Activated naive CD4-positive, alpha-beta T cell treated with anti-CD3 and anti-CD28 coated beads for 36 hours (primary cell): ENCODE measurements at regions not wholly inside any gene's neighbourhood (a gene's known extent, or its start where the extent isn't known, plus 50 kb on each side); places are given as distances from the start of the nearest gene placed in this dataset.
"Not testable (repeated sequence)": the region's sequence is repeated elsewhere in the genome, so short reads cannot be mapped to it uniquely, and the experiment has no call there.

Source experiments
- CTCF ChIA-PET: fragments of 350-600 bp; sonication (Branson Sonifier 250); formaldehyde crosslinking; loops from one replicate; lab custom pipeline; 2021; ENCODE audit warnings: antibody characterized with exemption; lab: Charles Lee
- DNase-seq: peaks from one replicate; pipeline ENCODE4 v3.0.0-alpha.2; 2020
- H3K27ac Mint-ChIP-seq: one replicate; pipeline ENCODE4 v1.8.0; 2021; ENCODE audit warnings: mild to moderate bottlenecking, mixed read lengths
- H3K27me3 Mint-ChIP-seq: one replicate; pipeline ENCODE4 v1.8.0; 2021; ENCODE audit warnings: low read depth, mixed read lengths
- H3K36me3 Mint-ChIP-seq: one replicate; pipeline ENCODE4 v1.8.0; 2021; ENCODE audit warnings: low read depth, mixed read lengths
- H3K4me1 Mint-ChIP-seq: one replicate; pipeline ENCODE4 v1.8.0; 2021; ENCODE audit warnings: low read depth, mixed read lengths
- H3K4me3 Mint-ChIP-seq: one replicate; pipeline ENCODE4 v1.8.0; 2021; ENCODE audit warnings: mild to moderate bottlenecking, moderate library complexity, mixed read lengths
- H3K9me3 Mint-ChIP-seq: one replicate; pipeline ENCODE4 v1.8.0; 2021; ENCODE audit warnings: mixed read lengths
- intact Hi-C: fragments of 100-400 bp; cut with micrococcal nuclease; formaldehyde crosslinking; loops from one replicate; pipeline ENCODE4 v1.15.1; 2023

- DNase-seq = no peak
- H3K4me3 Mint-ChIP-seq = no peak overlapping the region
- CTCF ChIA-PET = interaction anchor here (0.7 kb wide), 1 partner anchor 22 kb away, joined by 6 read pairs; no protein-coding TSS in a partner anchor
- H3K4me1 Mint-ChIP-seq = no peaks in the 10 kb centered on the region
- H3K27me3 Mint-ChIP-seq = no peaks in the 10 kb centered on the region
- no peak overlapping the region for H3K27ac Mint-ChIP-seq
- no peaks in the 10 kb centered on the region for H3K9me3 Mint-ChIP-seq
- intact Hi-C loops = no loop called here
- no peaks in the 10 kb centered on the region for H3K36me3 Mint-ChIP-seq
Measured at GRCh38 chr2:64879745-64880144, 109.5 kb upstream of the SLC1A4 start.

- Mint-ChIP-seq H3K4me3 (no peak overlapping the region), H3K4me1 (no peaks in the 10 kb centered on the region), H3K9me3 (no peaks in the 10 kb centered on the region), H3K27ac (no peak overlapping the region), H3K27me3 (no peaks in the 10 kb centered on the region), H3K36me3 (no peaks in the 10 kb centered on the region)
- intact Hi-C loops = no loop called here
- no peak for DNase-seq
- CTCF ChIA-PET = no interaction called here
Measured at GRCh38 chr2:64880193-64880951, 108.8 kb upstream of the SLC1A4 start.

- CTCF ChIA-PET = no interaction called here
- intact Hi-C loops = no loop called here
- Mint-ChIP-seq H3K9me3 (no peaks in the 10 kb centered on the region), H3K4me1 (no peaks in the 10 kb centered on the region), H3K27ac (no peak overlapping the region), H3K4me3 (no peak overlapping the region), H3K36me3 (no peaks in the 10 kb centered on the region), H3K27me3 (no peaks in the 10 kb centered on the region)
- DNase-seq = no peak
Measured at GRCh38 chr2:64881037-64881492, 108.1 kb upstream of the SLC1A4 start.

- no peaks in the 10 kb centered on the region for H3K36me3 Mint-ChIP-seq
- no peak overlapping the region for H3K4me3 Mint-ChIP-seq
- CTCF ChIA-PET = interaction anchor here (0.6 kb wide), 1 partner anchor 265 kb away, joined by 3 read pairs; no protein-coding TSS in a partner anchor
- no peaks in the 10 kb centered on the region for H3K9me3 Mint-ChIP-seq
- DNase-seq = no peak
- H3K27ac Mint-ChIP-seq = no peak overlapping the region
- intact Hi-C loops = no loop called here
- H3K27me3 Mint-ChIP-seq = peaks cover 4% of the 10 kb centered on the region
- no peaks in the 10 kb centered on the region for H3K4me1 Mint-ChIP-seq
Measured at GRCh38 chr2:64887565-64887964, 101.6 kb upstream of the SLC1A4 start.

GRCh38 chr2:64888591-64889309, 100.4 kb upstream of the SLC1A4 start:
- Mint-ChIP-seq H3K27me3 (peaks cover 4% of the 10 kb centered on the region), H3K4me3 (no peak overlapping the region), H3K4me1 (no peaks in the 10 kb centered on the region), H3K36me3 (no peaks in the 10 kb centered on the region), H3K27ac (no peak overlapping the region), H3K9me3 (no peaks in the 10 kb centered on the region)
- CTCF ChIA-PET = no interaction called here
- DNase-seq = no peak
- intact Hi-C loops = no loop called here

GRCh38 chr2:64889803-64890202, 99.4 kb upstream of the SLC1A4 start:
- no peaks in the 10 kb centered on the region for H3K36me3 Mint-ChIP-seq
- no peaks in the 10 kb centered on the region for H3K9me3 Mint-ChIP-seq
- H3K4me3 Mint-ChIP-seq = no peak overlapping the region
- H3K27ac Mint-ChIP-seq = no peak overlapping the region
- no peak for DNase-seq
- H3K4me1 Mint-ChIP-seq = no peaks in the 10 kb centered on the region
- intact Hi-C loops = no loop called here
- H3K27me3 Mint-ChIP-seq = peaks cover 4% of the 10 kb centered on the region
- CTCF ChIA-PET = interaction anchor here (0.6 kb wide), 1 partner anchor 90 kb away, joined by 3 read pairs; no protein-coding TSS in a partner anchor

- H3K9me3 Mint-ChIP-seq, H3K27ac Mint-ChIP-seq, H3K4me3 Mint-ChIP-seq, CTCF ChIA-PET, H3K27me3 Mint-ChIP-seq, H3K36me3 Mint-ChIP-seq, H3K4me1 Mint-ChIP-seq, intact Hi-C loops, DNase-seq: not testable (repeated sequence)
Measured at GRCh38 chr2:64896572-64896971, 92.6 kb upstream of the SLC1A4 start.

GRCh38 chr2:64899081-64899865, 89.9 kb upstream of the SLC1A4 start:
- no peak overlapping the region for H3K4me3 Mint-ChIP-seq
- no peaks in the 10 kb centered on the region for H3K36me3 Mint-ChIP-seq
- H3K4me1 Mint-ChIP-seq = no peaks in the 10 kb centered on the region
- H3K27ac Mint-ChIP-seq = no peak overlapping the region
- intact Hi-C loops = no loop called here
- no peaks in the 10 kb centered on the region for H3K9me3 Mint-ChIP-seq
- CTCF ChIA-PET = no interaction called here
- no peaks in the 10 kb centered on the region for H3K27me3 Mint-ChIP-seq
- no peak for DNase-seq

GRCh38 chr2:64899876-64900275, 89.3 kb upstream of the SLC1A4 start:
- H3K4me3 Mint-ChIP-seq, H3K9me3 Mint-ChIP-seq, H3K4me1 Mint-ChIP-seq, intact Hi-C loops, H3K27ac Mint-ChIP-seq, H3K27me3 Mint-ChIP-seq, CTCF ChIA-PET, H3K36me3 Mint-ChIP-seq, DNase-seq: not testable (repeated sequence)

GRCh38 chr2:64904413-64905329, 84.5 kb upstream of the SLC1A4 start:
- CTCF ChIA-PET = interaction anchor here (0.6 kb wide), 1 partner anchor 129 kb away, joined by 3 read pairs; no protein-coding TSS in a partner anchor
- Mint-ChIP-seq H3K9me3 (no peaks in the 10 kb centered on the region), H3K36me3 (no peaks in the 10 kb centered on the region), H3K4me1 (no peaks in the 10 kb centered on the region), H3K27ac (no peak overlapping the region), H3K27me3 (peaks cover 3% of the 10 kb centered on the region), H3K4me3 (no peak overlapping the region)
- intact Hi-C loops = no loop called here
- no peak for DNase-seq

GRCh38 chr2:64905338-64906024, 83.7 kb upstream of the SLC1A4 start:
- CTCF ChIA-PET = interaction anchor here (0.6 to 1.3 kb wide), 4 partner anchors 10 to 281 kb away, joined by 3 to 6 read pairs (median 3); no protein-coding TSS in a partner anchor
- Mint-ChIP-seq H3K4me1 (no peaks in the 10 kb centered on the region), H3K36me3 (no peaks in the 10 kb centered on the region), H3K27ac (no peak overlapping the region), H3K27me3 (peaks cover 3% of the 10 kb centered on the region), H3K9me3 (no peaks in the 10 kb centered on the region), H3K4me3 (no peak overlapping the region)
- intact Hi-C loops = no loop called here
- DNase-seq = no peak
